Caki2 (cell line): ENCODE measurements at regions not wholly inside any gene's neighbourhood (a gene's known extent, or its start where the extent isn't known, plus 50 kb on each side); places are given as distances from the start of the nearest gene placed in this dataset.
"Not testable (repeated sequence)": the region's sequence is repeated elsewhere in the genome, so short reads cannot be mapped to it uniquely, and the experiment has no call there.

Experiments
- DNase-seq: peaks from one replicate; pipeline ENCODE4 v3.0.0-alpha.2; 2015; ENCODE audit warnings: low read depth
- in situ Hi-C: cut with HindIII; loops from 2 replicates; pipeline ENCODE4 v1.10.0; 2016; ENCODE audit warnings: low sequenced_read_pairs, low pct_unique_long_range_greater_than_20kb, mixed read lengths

DNA sequence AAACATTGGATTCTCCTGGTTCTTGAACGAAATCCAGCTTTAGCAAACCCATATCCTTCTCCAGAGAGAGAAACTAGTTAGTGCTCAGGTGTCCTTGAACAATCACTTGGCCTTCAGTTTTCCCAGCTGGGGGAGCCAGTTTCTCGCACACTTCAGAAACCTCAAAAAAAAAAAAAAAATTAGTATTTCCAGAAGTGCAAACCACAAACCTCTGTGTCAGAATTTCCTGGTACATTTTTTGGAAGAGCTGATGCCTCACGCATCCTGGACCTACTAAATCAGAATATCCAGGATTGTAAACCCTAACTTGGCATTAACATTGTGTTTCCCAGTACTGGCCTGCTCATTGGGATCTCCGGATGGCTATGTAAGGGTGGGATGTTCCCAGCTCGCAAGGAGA, 143.4 kb upstream of the EGR2 start:
- DNase-seq, result no peak
- in situ Hi-C loops, result no loop called here

DNA sequence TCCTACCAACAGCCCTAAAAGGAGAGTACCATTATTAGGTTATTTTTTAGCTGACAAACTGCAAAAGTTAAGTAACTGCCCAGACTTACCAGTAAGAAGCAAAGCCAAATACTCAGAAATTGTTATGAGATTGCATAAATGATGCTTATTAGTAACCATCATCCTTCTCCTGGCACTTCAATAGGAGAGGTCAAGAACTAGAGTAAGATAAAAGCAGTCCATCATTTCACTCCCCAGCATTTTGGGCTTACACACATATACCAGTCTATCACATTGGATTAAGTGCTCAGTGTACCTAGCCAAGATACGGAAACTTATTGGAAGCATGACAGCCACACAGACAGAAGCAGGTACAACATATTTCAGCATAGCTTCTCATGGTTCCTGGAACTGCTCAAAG, 142.8 kb upstream of the EGR2 start:
- in situ Hi-C loops, result no loop called here

GRCh38 chr10:62946278-62946677, 130.1 kb upstream of the EGR2 start:
- no peak for DNase-seq
- in situ Hi-C loops, result no loop called here

More for the DNA sequence above, 142.8 kb upstream of the EGR2 start:
- no peak for DNase-seq

DNA sequence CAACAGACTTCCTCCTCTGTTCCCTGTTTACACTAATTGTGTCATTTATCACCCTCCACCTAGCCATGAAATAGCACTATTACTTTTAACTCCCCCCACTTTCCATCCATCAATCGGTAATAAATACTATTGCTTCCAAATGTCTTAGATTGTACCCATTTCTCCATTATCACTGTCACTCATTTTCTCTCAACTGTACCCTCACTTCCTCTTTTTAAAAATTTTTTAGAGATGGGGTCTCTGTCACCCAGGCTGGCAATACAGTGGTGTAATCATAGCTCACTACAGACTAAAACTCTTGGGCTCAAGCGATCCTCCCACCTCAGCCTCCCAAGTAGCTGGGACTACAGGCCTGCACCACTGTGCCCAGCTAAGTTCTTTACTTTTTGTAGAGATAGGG, 123.5 kb upstream of the EGR2 start:
- no peak for DNase-seq
- in situ Hi-C loops, result no loop called here

DNA sequence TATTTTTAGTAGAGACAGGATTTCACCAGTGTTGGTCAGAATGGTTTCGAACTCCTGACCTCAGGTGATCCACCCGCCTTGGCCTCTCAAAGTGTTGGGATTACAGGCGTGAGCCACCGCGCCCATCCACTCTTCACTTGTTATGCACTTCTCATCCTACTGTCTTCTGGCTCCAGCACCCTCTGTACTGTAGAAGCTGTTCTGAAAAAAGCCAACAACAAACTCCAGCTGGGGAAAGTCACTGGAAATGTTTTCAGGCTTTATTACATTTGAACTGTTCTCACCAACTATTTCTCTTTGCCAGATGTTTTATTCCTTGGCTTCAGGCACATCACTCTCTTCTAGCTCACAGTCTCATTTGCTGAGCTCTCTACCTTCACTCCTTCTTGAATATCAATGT, 122.5 kb upstream of the EGR2 start:
- no peak for DNase-seq
- in situ Hi-C loops, result no loop called here

DNA sequence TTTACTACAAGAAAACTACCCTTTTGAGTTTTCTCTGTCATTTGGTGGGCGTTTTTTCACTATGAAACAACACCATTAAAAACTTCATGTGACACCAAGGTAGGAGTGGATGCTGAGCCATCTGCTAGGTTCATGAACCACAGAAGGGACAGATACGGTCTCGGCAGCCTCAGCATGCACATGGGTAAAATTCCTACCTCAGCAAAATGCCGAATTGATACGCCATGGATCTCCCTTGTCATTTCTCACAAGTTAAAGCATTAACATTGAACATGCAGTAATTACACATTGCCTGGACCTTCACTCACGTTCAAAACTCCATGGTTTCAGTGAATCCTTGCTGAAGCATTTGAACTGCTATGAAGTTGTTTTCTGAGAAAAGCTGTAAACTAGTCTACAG, 121.5 kb upstream of the EGR2 start:
- in situ Hi-C loops, result no loop called here
- no peak for DNase-seq

DNA sequence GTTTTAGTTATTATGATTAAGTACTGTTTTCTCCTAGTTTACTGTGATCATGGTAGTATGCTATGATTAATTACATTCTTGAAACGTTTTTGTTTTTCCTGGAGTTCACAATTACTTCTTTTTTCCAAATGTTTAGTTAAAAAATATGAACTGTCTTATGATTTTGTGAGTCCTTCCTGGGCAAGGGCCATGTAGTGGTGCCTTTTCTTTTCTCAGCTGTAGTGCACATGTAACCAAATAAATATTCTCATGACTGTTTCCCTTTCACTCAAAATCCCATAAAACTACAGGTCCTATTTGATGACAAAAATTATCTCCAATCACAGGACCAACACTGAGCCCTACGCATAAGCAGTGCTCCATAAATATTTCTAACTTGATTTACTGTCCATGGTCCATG, 118.9 kb upstream of the EGR2 start:
- no peak for DNase-seq
- in situ Hi-C loops, result no loop called here

DNA sequence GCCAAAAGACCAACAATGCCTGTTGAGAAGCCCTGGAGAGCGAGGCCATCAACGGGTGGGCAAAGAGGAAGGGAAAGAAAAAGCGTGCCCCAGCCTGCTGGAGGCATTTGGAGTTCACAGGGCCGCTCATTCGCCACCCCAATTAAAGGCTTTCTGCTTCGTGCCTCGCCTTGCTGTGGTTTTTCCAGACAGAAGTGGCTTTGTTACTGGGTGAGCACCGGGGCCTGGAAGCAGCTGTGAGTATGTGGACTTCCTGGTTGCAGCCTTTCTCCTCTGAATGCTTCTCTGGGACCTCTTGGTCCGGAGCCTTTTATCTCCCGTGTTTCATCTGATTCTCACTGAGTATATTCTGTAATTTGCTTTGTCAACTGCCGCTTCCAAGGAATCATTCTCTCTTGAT, 118.1 kb upstream of the EGR2 start:
- no peak for DNase-seq
- in situ Hi-C loops, result no loop called here

DNA sequence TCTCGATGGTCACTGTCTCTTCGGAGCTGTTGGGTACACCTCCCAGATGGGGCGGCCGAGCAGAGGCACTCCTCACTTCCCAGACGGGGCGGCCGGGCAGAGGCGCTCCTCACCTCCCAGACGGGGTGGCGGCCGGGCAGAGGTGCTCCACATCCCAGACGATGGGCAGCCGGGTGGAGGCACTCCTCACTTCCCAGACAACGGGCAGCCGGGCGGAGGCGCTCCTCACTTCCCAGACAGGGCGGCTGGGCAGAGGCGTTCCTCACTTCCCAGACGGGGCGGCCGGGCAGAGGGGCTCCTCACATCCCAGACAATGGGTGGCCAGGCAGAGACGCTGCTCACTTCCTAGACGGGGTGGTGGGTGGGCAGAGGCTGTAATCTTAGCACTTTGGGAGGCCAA, 112.6 kb upstream of the EGR2 start:
- in situ Hi-C loops, DNase-seq: not testable (repeated sequence)

GRCh38 chr10:62926407-62926806, 110.2 kb upstream of the EGR2 start:
- in situ Hi-C loops, result no loop called here
- DNase-seq, result no peak

- peak; percentile 9 for DNase-seq
- in situ Hi-C loops, result no loop called here
These were observed 108.2 kb upstream of the EGR2 start for GRCh38 chr10:62924344-62924748.

- no peak for DNase-seq
- in situ Hi-C loops, result no loop called here
These were observed 103.6 kb upstream of the EGR2 start for GRCh38 chr10:62919776-62920175.

DNA sequence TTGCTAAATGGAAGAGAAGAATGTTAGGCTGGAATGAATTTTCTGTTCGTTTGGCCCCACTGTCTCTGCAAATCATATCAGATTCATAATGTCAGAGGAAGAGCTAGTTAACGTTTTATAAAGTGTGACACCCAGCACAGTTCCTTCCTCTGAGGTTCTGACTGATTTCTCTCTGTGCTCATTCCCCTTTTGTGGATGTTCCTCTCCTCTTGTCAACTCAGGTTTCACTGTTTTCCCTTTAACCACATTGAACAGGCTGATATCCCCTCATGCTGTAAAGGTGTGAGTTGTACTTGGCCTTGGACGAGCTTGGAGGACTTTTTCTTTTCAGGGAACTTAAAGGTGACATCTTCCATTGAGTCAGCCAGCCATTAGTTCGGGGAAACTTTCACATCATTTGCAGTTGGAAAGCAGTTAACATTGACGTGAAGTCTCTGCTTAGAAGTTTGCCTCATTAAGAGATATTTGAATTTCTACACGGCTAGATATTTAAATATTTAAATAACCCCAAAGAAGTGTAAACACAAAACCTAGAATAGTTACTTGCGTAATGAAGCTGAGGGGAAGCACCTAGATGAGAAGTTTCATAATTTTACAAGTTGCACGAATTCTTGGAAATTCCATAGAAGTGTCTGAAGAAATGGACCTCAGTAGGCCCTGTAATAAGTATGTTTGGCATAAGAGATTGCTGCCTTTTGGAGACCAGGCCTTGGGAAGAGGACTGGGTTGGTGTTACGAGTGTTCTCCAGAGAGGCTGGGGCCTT, 101.5 kb upstream of the EGR2 start:
- DNase-seq, result no peak
- in situ Hi-C loops, result no loop called here

DNA sequence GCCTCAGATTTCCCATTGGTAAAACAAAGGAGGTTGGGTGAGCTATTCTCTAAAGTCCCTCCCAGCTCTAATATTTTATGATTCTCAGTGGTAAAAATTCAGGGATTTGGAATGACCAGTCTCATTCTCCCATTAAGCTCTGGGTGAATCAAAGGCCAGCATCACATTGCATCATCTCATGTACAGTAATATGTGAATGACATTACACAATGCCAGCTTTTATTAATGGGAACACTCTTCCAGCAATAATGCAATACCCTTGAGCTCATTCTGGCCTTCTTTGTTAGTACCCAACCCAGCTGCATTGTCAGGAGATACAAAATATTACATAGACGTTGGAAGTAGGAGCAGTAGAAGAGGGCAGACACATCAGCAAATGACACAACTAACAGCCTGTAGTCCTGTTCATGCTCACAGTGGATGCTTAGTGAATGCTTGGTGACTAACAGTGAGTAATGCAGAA, 100.0 kb upstream of the EGR2 start:
- in situ Hi-C loops, result no loop called here
- peak; percentile 58 for DNase-seq

GRCh38 chr10:62915158-62915557, 99.0 kb upstream of the EGR2 start:
- in situ Hi-C loops, result no loop called here

GRCh38 chr10:62912086-62912485, 95.9 kb upstream of the EGR2 start:
- no peak for DNase-seq
- in situ Hi-C loops, result no loop called here

More at GRCh38 chr10:62915158-62915557, 99.0 kb upstream of the EGR2 start:
- no peak for DNase-seq

GRCh38 chr10:62911210-62911963, 95.2 kb upstream of the EGR2 start:
- DNase-seq, result no peak
- in situ Hi-C loops, result no loop called here

DNA sequence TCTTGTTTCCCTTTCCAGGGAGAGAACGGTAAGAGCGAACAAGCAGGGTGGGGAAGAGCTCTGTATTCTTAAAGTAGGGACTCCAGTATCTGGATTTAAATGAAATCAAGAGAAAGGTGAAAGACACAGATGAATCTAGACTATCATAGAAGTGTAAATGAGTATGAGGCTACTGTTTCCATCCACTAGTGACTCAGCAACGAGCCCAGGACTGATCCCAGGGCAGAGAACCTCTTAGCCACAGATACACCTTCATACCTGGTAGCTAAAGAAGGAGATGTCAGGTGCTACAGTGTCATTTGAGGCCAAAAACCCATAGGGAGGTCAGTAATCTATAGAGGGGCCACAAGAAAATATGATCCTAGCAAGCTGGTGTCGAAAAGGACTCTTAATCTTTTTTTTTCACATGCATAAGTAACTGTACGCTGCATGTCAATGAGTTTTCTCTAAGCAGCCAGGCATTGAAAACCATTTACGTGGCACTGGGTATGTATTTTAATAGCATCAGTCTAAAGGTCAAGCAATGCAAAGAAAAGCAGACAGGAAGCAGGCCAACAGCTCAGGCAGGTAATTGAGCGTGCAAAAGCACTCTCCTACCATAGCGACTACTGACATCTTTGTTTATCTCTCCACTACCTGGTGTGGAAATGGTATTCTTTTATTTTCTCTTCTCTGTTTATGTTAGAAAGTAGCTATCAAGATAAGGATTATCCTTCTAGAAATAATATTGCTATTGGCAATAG, 91.5 kb upstream of the EGR2 start:
- in situ Hi-C loops, result no loop called here
- peak; percentile 70 for DNase-seq

DNA sequence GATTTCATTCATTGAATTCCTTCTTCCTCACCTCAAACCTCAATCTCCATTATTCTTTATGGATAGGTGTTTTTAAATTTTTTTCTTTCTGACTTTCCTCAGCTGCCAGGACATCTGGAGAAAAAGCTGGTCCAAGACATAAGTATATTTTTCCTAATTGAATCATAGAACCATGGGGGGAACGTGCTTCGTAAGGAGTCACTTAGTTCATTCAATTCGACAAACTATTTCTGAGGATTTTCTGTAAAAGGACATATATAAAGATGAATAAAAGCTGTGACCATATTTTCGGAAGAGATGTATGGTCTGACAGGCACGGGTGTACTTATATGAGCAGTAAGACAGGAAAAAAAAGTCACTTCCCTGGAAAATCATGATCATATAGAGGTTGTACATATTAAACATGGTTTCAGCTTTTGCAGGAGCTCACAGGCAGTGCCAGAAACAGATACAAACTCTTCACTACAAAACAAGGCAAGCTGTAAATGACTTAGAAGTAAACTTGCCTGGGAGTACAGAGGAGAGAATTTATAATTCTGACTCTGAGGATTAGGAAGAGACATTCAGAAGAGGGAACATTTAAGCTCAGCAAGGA, 88.2 kb upstream of the EGR2 start:
- in situ Hi-C loops, result no loop called here
- DNase-seq, result no peak
